ENCODE measurements at regions not wholly inside any gene's neighbourhood (a gene's known extent, or its start where the extent isn't known, plus 50 kb on each side); places are given as distances from the start of the nearest gene placed in this dataset.

DNA sequence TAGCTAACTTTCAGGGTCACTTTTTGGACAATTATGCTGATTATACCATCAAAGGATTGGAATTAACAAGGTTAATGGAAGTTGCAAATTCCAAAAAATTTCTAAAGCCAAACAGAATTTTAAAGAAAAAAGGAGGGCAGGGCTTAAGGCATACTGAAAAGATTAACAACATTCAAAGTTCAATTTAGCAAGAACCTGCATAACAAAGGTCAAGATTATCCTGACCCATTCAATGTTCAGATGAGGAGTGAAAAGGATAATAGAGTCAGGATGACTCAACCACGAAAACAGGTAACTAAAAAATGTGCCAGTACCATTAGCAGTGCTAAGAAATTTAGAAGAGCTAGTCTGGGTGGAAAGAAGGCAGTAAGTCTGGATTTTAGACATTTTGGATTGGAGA is 139.8 kb upstream of the HNMT start:
- TF ChIP-seq, protein P1, sequence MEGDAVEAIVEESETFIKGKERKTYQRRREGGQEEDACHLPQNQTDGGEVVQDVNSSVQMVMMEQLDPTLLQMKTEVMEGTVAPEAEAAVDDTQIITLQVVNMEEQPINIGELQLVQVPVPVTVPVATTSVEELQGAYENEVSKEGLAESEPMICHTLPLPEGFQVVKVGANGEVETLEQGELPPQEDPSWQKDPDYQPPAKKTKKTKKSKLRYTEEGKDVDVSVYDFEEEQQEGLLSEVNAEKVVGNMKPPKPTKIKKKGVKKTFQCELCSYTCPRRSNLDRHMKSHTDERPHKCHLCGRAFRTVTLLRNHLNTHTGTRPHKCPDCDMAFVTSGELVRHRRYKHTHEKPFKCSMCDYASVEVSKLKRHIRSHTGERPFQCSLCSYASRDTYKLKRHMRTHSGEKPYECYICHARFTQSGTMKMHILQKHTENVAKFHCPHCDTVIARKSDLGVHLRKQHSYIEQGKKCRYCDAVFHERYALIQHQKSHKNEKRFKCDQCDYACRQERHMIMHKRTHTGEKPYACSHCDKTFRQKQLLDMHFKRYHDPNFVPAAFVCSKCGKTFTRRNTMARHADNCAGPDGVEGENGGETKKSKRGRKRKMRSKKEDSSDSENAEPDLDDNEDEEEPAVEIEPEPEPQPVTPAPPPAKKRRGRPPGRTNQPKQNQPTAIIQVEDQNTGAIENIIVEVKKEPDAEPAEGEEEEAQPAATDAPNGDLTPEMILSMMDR (IDR thresholded peaks at IDR 0.05; ENCODE audit: low read depth, low read length, missing input control) = no peak
- TF ChIP-seq REST (IDR thresholded peaks at IDR 0.05) (no peak), TAF1 (conservative IDR thresholded peaks at IDR 0.05) (no peak), RAD21 (IDR thresholded peaks at IDR 0.05) (no peak), SP1 (IDR thresholded peaks at IDR 0.05) (no peak), YY1 (IDR thresholded peaks at IDR 0.05) (no peak), JUND (IDR thresholded peaks at IDR 0.05) (no peak), ZBTB33 (IDR thresholded peaks at IDR 0.05) (no peak)
- TF ChIP-seq, protein P2, sequence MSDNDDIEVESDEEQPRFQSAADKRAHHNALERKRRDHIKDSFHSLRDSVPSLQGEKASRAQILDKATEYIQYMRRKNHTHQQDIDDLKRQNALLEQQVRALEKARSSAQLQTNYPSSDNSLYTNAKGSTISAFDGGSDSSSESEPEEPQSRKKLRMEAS (IDR thresholded peaks at IDR 0.05) = no peak
- TF ChIP-seq, protein P3, sequence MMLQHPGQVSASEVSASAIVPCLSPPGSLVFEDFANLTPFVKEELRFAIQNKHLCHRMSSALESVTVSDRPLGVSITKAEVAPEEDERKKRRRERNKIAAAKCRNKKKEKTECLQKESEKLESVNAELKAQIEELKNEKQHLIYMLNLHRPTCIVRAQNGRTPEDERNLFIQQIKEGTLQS (IDR thresholded peaks at IDR 0.05) = no peak
